Osteocyte (in vitro differentiated cells): ENCODE measurements at regions not wholly inside any gene's neighbourhood (a gene's known extent, or its start where the extent isn't known, plus 50 kb on each side); places are given as distances from the start of the nearest gene placed in this dataset.
"Not testable (repeated sequence)": the region's sequence is repeated elsewhere in the genome, so short reads cannot be mapped to it uniquely, and the experiment has no call there.

Experiments used
- DNase-seq: peaks from one replicate; pipeline ENCODE4 v3.0.0; 2021; ENCODE audit warnings: mixed read lengths; ENCODE audit not compliant: unreplicated experiment; ENCODE audit errors: extremely low spot score
- H3K27ac Mint-ChIP-seq: one replicate; pipeline ENCODE4 v1.8.0; 2021; ENCODE audit warnings: mild to moderate bottlenecking, mixed read lengths; ENCODE audit not compliant: unreplicated experiment
- H3K27me3 Mint-ChIP-seq: one replicate; pipeline ENCODE4 v1.8.0; 2021; ENCODE audit warnings: mixed read lengths; ENCODE audit not compliant: unreplicated experiment
- H3K36me3 Mint-ChIP-seq: one replicate; pipeline ENCODE4 v1.8.0; 2021; ENCODE audit warnings: mixed read lengths; ENCODE audit not compliant: unreplicated experiment
- H3K4me1 Mint-ChIP-seq: one replicate; pipeline ENCODE4 v1.8.0; 2021; ENCODE audit warnings: mixed read lengths; ENCODE audit not compliant: unreplicated experiment
- H3K4me3 Mint-ChIP-seq: one replicate; pipeline ENCODE4 v1.8.0; 2021; ENCODE audit warnings: mild to moderate bottlenecking, moderate library complexity, mixed read lengths; ENCODE audit not compliant: unreplicated experiment
- H3K9me3 Mint-ChIP-seq: one replicate; pipeline ENCODE4 v1.8.0; 2021; ENCODE audit warnings: mixed read lengths; ENCODE audit not compliant: unreplicated experiment
- CTCF ChIP-seq: fragments of 200-600 bp; sonication (generic); IDR thresholded peaks from 2 replicates; pipeline ENCODE4 v1.5.0; 2021; ENCODE audit warnings: antibody characterized with exemption, mild to moderate bottlenecking, moderate library complexity

GRCh38 chr17:64732336-64733006, 70.4 kb upstream of the SMURF2 start:
- H3K4me3 Mint-ChIP-seq, result no peak overlapping the region
- no peaks in the 10 kb centered on the region for H3K9me3 Mint-ChIP-seq
- H3K27me3 Mint-ChIP-seq, result no peaks in the 10 kb centered on the region

GRCh38 chr17:64730023-64730422, 67.9 kb upstream of the SMURF2 start:
- not testable (repeated sequence) for H3K9me3 Mint-ChIP-seq, H3K4me3 Mint-ChIP-seq, DNase-seq, H3K27me3 Mint-ChIP-seq, H3K27ac Mint-ChIP-seq, H3K36me3 Mint-ChIP-seq
- H3K4me1 Mint-ChIP-seq, result peaks cover 25% of the 10 kb centered on the region

More at GRCh38 chr17:64732336-64733006, 70.4 kb upstream of the SMURF2 start:
- TF ChIP-seq CTCF, result no peak
- Mint-ChIP-seq H3K4me1 (peaks cover 32% of the 10 kb centered on the region), H3K27ac (peak overlapping the region; percentile 73), H3K36me3 (no peaks in the 10 kb centered on the region)
- DNase-seq, result no peak

- Mint-ChIP-seq H3K4me3 (no peak overlapping the region), H3K36me3 (no peaks in the 10 kb centered on the region), H3K27me3 (no peaks in the 10 kb centered on the region), H3K9me3 (no peaks in the 10 kb centered on the region), H3K27ac (no peak overlapping the region), H3K4me1 (peaks cover 30% of the 10 kb centered on the region)
- no peak for TF ChIP-seq CTCF
- DNase-seq, result no peak
Observed at GRCh38 chr17:64729201-64729600, 67.1 kb upstream of the SMURF2 start.

- peaks cover 34% of the 10 kb centered on the region for H3K4me1 Mint-ChIP-seq
- DNase-seq, result no peak
- H3K36me3 Mint-ChIP-seq, result no peaks in the 10 kb centered on the region
- no peaks in the 10 kb centered on the region for H3K9me3 Mint-ChIP-seq
- H3K27me3 Mint-ChIP-seq, result no peaks in the 10 kb centered on the region
- TF ChIP-seq CTCF, result no peak
- H3K4me3 Mint-ChIP-seq, result no peak overlapping the region
- H3K27ac Mint-ChIP-seq, result no peak overlapping the region
Observed at GRCh38 chr17:64728041-64728695, 66.1 kb upstream of the SMURF2 start.

- peaks cover 25% of the 10 kb centered on the region for H3K4me1 Mint-ChIP-seq
- H3K27ac Mint-ChIP-seq, H3K4me3 Mint-ChIP-seq, H3K9me3 Mint-ChIP-seq, H3K36me3 Mint-ChIP-seq, H3K27me3 Mint-ChIP-seq, DNase-seq: not testable (repeated sequence)
Observed at GRCh38 chr17:64726025-64726424, 63.9 kb upstream of the SMURF2 start.

- not testable (repeated sequence) for H3K9me3 Mint-ChIP-seq, H3K4me3 Mint-ChIP-seq, DNase-seq, H3K36me3 Mint-ChIP-seq, H3K27me3 Mint-ChIP-seq
- peaks cover 21% of the 10 kb centered on the region for H3K4me1 Mint-ChIP-seq
- H3K27ac Mint-ChIP-seq, result peak overlapping the region; percentile 84
Observed at GRCh38 chr17:64724246-64724645, 62.1 kb upstream of the SMURF2 start.
